Transverse colon (tissue), 4 donors: ENCODE measurements at regions not wholly inside any gene's neighbourhood (a gene's known extent, or its start where the extent isn't known, plus 50 kb on each side); places are given as distances from the start of the nearest gene placed in this dataset.

Experiments used
- DNase-seq: peaks from one replicate; pipeline ENCODE4 v3.0.0-alpha.2; 2019
- H3K27ac ChIP-seq, 4 donors: fragments of 200-600 bp; sonication (generic); 2 replicates each; pipeline ENCODE4 v1.5.1; 2016 to 2018; ENCODE audit warnings: inconsistent platforms in 4 of 4
- H3K27me3 ChIP-seq: fragments of 200-600 bp; sonication (generic); 2 replicates; pipeline ENCODE4 v1.5.1; 2017; ENCODE audit warnings: inconsistent platforms
- H3K36me3 ChIP-seq, 4 donors: fragments of 200-600 bp; sonication (generic); 2 replicates each; pipeline ENCODE4 v1.5.1; 2017 to 2019; ENCODE audit warnings: inconsistent platforms in 4 of 4
- H3K4me1 ChIP-seq, 4 donors: fragments of 200-600 bp; sonication (generic); 2 replicates each; pipeline ENCODE4 v1.5.1; 2017 to 2020; ENCODE audit warnings: inconsistent platforms in 4 of 4
- H3K4me3 ChIP-seq, 4 donors: fragments of 200-600 bp; sonication (generic); 1 replicate in 1 of 4; 2 replicates in 3 of 4; pipeline versions ENCODE4 v1.5.1 to v1.6.1; 2017 to 2019; ENCODE audit warnings: inconsistent platforms in 4 of 4
- H3K9me3 ChIP-seq, 2 donors: fragments of 200-600 bp; sonication (generic); 2 replicates each; pipeline ENCODE4 v1.5.1; 2017 to 2019; ENCODE audit warnings: inconsistent platforms in 2 of 2
- CTCF ChIP-seq, 5 experiments: fragments of 200-600 bp in 3 of 5; fragments of 450-650 bp in 2 of 5; sonication (generic) in 3 of 5; IDR thresholded peaks; 1 replicate in 2 of 5; 2 replicates in 3 of 5; pipeline ENCODE4 v1.5.1; 2016 to 2017; ENCODE audit warnings: antibody characterized with exemption in 5 of 5, inconsistent platforms in 3 of 5, mild to moderate bottlenecking in 2 of 5, moderate library complexity in 1 of 5
- EP300 ChIP-seq: sonication (generic); formaldehyde crosslinking; IDR thresholded peaks from one replicate; pipeline ENCODE4 v1.6.1; 2017; ENCODE audit warnings: antibody characterized with exemption, low read depth
- POLR2A ChIP-seq: fragments of 450-650 bp; IDR thresholded peaks from one replicate; pipeline ENCODE4 v1.6.1; 2016; ENCODE audit warnings: antibody characterized with exemption, mild to moderate bottlenecking, moderate library complexity
- POLR2AphosphoS5 ChIP-seq, 3 donors: sonication (generic); formaldehyde crosslinking; IDR thresholded peaks; one replicate each; pipeline ENCODE4 v1.6.1; 2016; ENCODE audit warnings: antibody characterized with exemption in 3 of 3
- WGBS, 2 donors: methylation state at CpG; one replicate each; pipeline ENCODE4 v1.1.5; 2018; ENCODE audit warnings: low coverage in 1 of 2; 5-methylcytosine and 5-hydroxymethylcytosine counted together
- in situ Hi-C, 4 donors: fragments of 200-750 bp; cut with MboI; loops; one replicate each; pipeline versions ENCODE4 v1.15.0 to v1.15.1; 2017; ENCODE audit warnings: low sequenced_read_pairs in 3 of 4, low pct_ligation_motif_present in 1 of 4, low pct_unique_long_range_greater_than_20kb in 1 of 4
- intact Hi-C: fragments of 100-400 bp; cut with DNase I; formaldehyde crosslinking; loops from one replicate; pipeline ENCODE4 v1.15.1; 2023; ENCODE audit warnings: low total_unique reads

- Histone ChIP-seq H3K4me3 (no peak overlapping the region), H3K27me3 (no peaks in the 10 kb centered on the region), H3K9me3 (no peaks in the 10 kb centered on the region), H3K4me1 (no peaks in the 10 kb centered on the region), H3K27ac (no peak overlapping the region), H3K36me3 (no peaks in the 10 kb centered on the region)
- TF ChIP-seq POLR2AphosphoS5 (IDR thresholded peaks at IDR 0.05), result no peak
- TF ChIP-seq EP300, result no peak
- no peak for TF ChIP-seq POLR2A
- TF ChIP-seq CTCF (IDR thresholded peaks at IDR 0.05), result no peak
- no peak for DNase-seq
- in situ Hi-C loops (no loop called here), intact Hi-C loops (no loop called here)
- WGBS, 2 donors, result 45 to 75% methylated on average over 3 of the region's 3 CpGs
These were observed 65.0 kb upstream of the MAGI1 start for GRCh38 chr3:66103729-66104128.

- Histone ChIP-seq H3K9me3 (no peaks in the 10 kb centered on the region), H3K27me3 (no peaks in the 10 kb centered on the region), H3K27ac (no peak overlapping the region), H3K4me1 (no peaks in the 10 kb centered on the region), H3K4me3 (no peak overlapping the region), H3K36me3 (no peaks in the 10 kb centered on the region)
- DNase-seq, result no peak
- in situ Hi-C loops, result no loop called here
- intact Hi-C loops, result no loop called here
- TF ChIP-seq EP300, result no peak
- TF ChIP-seq POLR2A, result no peak
- TF ChIP-seq CTCF (IDR thresholded peaks at IDR 0.05), result no peak
- no peak for TF ChIP-seq POLR2AphosphoS5 (IDR thresholded peaks at IDR 0.05)
- 72 to 83% methylated on average over 3 of the region's 3 CpGs for WGBS, 2 donors
These were observed 63.2 kb upstream of the MAGI1 start for GRCh38 chr3:66101901-66102300.

- TF ChIP-seq EP300, result no peak
- no peak for TF ChIP-seq POLR2A
- no peak for TF ChIP-seq POLR2AphosphoS5 (IDR thresholded peaks at IDR 0.05)
- no peak for TF ChIP-seq CTCF (IDR thresholded peaks at IDR 0.05)
- DNase-seq, result no peak
- no peaks in the 10 kb centered on the region for H3K4me1 ChIP-seq
- no peaks in the 10 kb centered on the region for H3K27me3 ChIP-seq
- intact Hi-C loops, result no loop called here
- peaks cover 0 to 7% of the 10 kb centered on the region in 2 donors for H3K9me3 ChIP-seq
- WGBS, 2 donors, result 83 to 86% methylated on average over 1 of the region's 1 CpG
- no peak overlapping the region for H3K27ac ChIP-seq
- H3K36me3 ChIP-seq, result no peaks in the 10 kb centered on the region
- in situ Hi-C loops, result no loop called here
- H3K4me3 ChIP-seq, result no peak overlapping the region
These were observed 60.9 kb upstream of the MAGI1 start for GRCh38 chr3:66099541-66100065.

GRCh38 chr3:66098436-66098835 lies 59.7 kb upstream of the MAGI1 start:
- in situ Hi-C loops (no loop called here), intact Hi-C loops (no loop called here)
- Histone ChIP-seq H3K4me3 (no peak overlapping the region), H3K27me3 (no peaks in the 10 kb centered on the region), H3K9me3 (peaks cover 0 to 7% of the 10 kb centered on the region in 2 donors), H3K4me1 (no peaks in the 10 kb centered on the region), H3K36me3 (no peaks in the 10 kb centered on the region), H3K27ac (no peak overlapping the region)
- DNase-seq, result no peak
- WGBS, 2 donors, result 62 to 84% methylated on average over 4 of the region's 4 CpGs
- no peak for TF ChIP-seq CTCF (IDR thresholded peaks at IDR 0.05)
- TF ChIP-seq EP300, result no peak
- no peak for TF ChIP-seq POLR2A
